ENCODE measurements at regions not wholly inside any gene's neighbourhood (a gene's known extent, or its start where the extent isn't known, plus 50 kb on each side); places are given as distances from the start of the nearest gene placed in this dataset.

GRCh38 chr2:156647377-156648010 lies 211.3 kb downstream of the GPD2 start:
- FAIRE-seq, result no peak

- FAIRE-seq, result no peak
Measured at GRCh38 chr2:156648522-156648921, 212.3 kb downstream of the GPD2 start.

DNA sequence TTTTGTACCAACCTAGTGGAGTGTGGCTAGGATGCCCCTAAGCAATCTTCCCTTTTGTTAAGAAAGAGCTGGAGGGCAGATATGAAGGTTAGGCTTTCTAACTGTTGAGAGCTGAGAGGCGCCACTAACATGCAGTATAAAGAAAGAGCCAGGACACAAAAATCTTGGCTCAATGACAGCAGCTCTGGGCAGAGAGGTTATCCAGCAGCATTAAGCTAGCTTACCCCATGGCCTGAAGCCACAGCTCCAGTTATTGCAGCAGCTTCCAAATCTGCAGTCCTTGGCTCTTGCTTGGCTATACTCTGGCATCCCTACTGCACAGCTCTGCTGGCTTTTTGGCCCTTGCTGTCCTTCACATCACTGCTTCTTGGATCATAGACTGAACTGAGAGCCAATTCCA lies 213.4 kb downstream of the GPD2 start:
- FAIRE-seq, result no peak

DNA sequence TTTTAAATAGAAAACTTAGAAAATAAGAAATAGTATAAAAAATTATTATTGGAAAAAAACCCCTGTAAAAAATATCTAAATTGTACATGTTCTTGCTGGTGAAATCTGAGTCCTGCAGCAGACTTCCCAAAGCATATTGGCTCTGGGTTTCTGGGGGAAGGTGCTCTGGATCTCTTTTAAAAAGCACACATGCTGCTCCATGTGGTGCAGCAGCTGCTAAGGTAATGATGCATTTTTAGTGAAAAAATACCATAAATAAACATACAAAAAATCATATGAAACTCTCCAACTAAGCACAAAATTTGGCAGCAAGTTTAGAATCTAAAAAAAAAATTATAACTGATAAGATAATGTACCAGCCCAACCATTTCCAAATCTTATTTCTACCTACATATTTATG lies 216.5 kb downstream of the GPD2 start:
- FAIRE-seq, result no peak

GRCh38 chr2:156653675-156654074 lies 217.5 kb downstream of the GPD2 start:
- no peak for FAIRE-seq

DNA sequence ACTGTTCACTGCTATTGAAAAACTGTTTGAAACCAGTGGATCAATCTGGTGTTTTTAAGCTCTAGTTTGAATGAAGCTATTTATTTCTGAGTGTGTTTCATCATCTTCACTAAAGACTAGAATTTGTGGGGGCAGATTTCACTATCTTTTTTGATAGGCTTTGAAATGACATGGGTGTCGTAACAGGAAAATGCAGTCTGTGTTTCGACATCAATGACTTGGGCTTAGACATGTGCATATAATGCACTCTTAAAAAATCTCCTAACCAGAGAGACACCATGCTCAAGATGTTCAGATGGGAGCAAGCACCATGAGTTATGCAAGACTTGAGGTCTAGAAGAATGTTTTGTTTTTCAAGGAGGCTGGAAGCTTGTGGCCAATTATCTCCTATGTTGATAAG lies 221.6 kb downstream of the GPD2 start:
- no peak for FAIRE-seq

- no peak for FAIRE-seq
Measured at GRCh38 chr2:156659694-156660093, 223.5 kb downstream of the GPD2 start.

GRCh38 chr2:156663757-156664409 lies 227.7 kb downstream of the GPD2 start:
- no peak for FAIRE-seq

- no peak for FAIRE-seq
Measured at GRCh38 chr2:156666130-156666785, 230.1 kb downstream of the GPD2 start.

DNA sequence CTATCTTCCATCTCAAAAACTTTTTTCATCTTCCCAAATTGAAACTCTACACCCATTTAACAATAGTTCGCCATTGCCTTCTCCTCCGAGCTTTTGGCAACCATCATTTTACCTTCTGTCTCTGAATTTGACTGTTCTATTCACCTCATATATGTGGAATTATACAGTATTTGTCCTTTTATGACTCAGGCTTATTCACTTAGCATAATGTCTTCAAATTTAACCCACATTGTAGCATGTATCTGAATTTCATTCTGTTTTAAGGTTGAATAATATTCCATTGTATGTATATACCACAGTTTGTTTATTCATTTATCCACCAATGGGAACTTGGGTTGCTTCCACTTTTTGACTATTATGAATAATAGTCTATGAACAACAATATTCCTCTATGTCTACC lies 233.9 kb downstream of the GPD2 start:
- no peak for FAIRE-seq

GRCh38 chr2:156671706-156672361 lies 235.7 kb downstream of the GPD2 start:
- FAIRE-seq, result no peak

DNA sequence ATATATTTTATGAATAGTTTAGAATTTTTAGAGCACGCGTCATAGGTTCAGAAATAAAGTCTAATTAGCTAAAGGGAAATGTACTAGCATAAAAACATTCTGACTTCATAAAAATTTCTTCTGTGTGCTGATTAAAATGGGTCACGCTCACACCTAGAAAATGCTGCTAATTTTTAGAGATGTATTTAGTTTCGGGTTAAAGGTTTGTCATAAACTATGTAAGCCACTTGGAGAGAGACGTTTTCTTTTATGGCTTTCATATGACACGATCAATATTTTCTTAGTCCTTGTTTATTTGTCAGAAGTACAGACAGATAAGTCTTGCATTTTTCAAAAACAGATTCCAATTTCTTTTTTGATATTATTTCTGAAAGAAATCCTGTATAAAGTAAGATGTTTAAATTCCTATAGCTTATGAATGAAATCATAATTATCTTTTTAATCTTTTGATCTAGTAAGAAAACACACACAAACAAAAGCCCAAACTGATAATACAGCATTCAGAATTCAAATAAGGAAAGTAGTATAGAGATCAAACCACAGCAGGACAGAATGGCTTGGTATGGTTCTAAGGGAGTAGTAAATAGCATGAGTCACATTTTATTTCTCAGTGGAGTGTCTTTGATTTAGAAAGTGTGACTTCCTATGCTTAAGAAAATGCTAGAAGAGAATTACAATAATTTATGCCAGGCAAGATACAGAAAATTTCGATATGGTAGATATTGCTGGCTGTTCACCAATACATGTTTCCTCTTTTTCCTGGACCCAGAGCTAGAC lies 236.6 kb downstream of the GPD2 start:
- FAIRE-seq, result peak; percentile 51

DNA sequence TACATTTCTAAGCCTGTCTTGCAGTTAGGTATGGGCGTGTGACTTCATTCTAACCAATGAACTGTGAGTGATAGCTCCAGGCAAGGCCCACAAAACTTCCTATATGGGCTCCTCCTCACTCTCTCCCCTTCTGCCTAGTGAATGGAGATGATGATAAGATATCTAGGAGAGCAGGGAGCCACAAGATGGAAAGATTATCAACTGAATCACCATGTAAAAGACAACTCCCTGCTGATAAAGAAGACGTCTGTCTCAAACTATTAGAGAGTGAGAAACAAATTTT lies 237.1 kb downstream of the GPD2 start:
- FAIRE-seq, result no peak

- FAIRE-seq, result no peak
Measured at GRCh38 chr2:156673981-156674380, 237.8 kb downstream of the GPD2 start.

GRCh38 chr2:156675896-156676295 lies 239.7 kb downstream of the GPD2 start:
- no peak for FAIRE-seq

DNA sequence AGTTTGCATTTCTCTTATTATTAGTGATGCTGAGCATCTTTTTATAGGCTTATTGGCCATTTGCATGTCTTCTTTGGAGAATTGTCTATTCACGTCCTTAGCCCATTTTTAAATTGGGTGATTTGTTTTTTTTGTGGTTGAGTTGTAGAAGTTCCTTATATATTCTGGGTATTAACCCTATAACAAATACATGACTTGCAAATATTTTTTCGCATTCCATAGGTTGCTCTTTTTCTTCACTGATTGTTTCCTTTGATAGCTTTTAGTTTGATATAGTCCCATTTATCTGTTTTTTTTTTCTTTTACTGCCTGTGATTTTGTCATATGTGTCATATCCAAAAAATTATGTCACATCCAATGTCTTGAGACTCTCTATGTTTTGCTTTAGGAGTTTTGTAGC lies 243.6 kb downstream of the GPD2 start:
- no peak for FAIRE-seq

DNA sequence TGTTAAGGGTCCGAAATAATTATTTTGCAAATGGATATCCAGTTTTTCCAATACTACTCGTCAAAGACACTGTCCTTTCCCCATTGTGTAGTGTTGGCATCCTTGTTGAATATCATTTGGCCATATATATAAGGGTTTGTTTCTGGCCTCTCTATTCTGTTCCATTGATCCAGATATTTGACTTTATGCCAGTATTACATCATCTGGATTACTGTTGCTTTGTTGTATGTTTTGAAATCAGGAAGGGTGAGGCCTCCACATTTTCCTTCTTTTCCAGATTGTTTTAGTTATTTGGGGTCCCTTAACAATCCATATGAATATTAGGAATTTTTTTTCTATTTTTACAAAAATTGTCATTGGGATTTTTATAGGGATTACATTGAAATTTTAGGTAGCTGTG lies 244.1 kb downstream of the GPD2 start:
- FAIRE-seq, result no peak

GRCh38 chr2:156687126-156687525 lies 250.9 kb downstream of the GPD2 start:
- FAIRE-seq, result no peak

DNA sequence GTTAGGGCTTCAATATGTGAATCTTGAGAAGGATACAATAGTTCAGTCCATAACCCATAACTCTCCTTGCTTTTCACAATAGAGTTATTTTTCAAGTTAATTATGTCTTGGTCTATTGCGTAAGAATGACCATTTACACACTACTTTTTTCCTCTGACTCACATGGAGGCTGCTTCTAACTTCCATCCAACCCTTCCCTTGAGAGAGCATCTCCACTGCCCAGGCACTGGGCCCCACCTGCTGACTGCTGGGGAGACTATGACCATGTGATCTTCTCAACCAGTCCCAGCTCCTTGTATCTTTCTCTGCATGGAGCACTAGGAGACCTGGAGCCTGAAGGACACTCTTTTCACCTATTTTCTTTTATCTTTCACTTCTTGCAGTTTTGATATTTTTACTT lies 251.5 kb downstream of the GPD2 start:
- no peak for FAIRE-seq

- no peak for FAIRE-seq
Measured at GRCh38 chr2:156689939-156690338, 253.8 kb downstream of the GPD2 start.

GRCh38 chr2:156691014-156691413 lies 254.8 kb downstream of the GPD2 start:
- FAIRE-seq, result no peak

- FAIRE-seq, result no peak
Measured at GRCh38 chr2:156695020-156695419, 258.8 kb downstream of the GPD2 start.

- no peak for FAIRE-seq
Measured at GRCh38 chr2:156695595-156695994, 259.4 kb downstream of the GPD2 start.

Measured in endometrium (tissue), 2 donors.